ENCODE measurements at regions not wholly inside any gene's neighbourhood (a gene's known extent, or its start where the extent isn't known, plus 50 kb on each side); places are given as distances from the start of the nearest gene placed in this dataset.

DNA sequence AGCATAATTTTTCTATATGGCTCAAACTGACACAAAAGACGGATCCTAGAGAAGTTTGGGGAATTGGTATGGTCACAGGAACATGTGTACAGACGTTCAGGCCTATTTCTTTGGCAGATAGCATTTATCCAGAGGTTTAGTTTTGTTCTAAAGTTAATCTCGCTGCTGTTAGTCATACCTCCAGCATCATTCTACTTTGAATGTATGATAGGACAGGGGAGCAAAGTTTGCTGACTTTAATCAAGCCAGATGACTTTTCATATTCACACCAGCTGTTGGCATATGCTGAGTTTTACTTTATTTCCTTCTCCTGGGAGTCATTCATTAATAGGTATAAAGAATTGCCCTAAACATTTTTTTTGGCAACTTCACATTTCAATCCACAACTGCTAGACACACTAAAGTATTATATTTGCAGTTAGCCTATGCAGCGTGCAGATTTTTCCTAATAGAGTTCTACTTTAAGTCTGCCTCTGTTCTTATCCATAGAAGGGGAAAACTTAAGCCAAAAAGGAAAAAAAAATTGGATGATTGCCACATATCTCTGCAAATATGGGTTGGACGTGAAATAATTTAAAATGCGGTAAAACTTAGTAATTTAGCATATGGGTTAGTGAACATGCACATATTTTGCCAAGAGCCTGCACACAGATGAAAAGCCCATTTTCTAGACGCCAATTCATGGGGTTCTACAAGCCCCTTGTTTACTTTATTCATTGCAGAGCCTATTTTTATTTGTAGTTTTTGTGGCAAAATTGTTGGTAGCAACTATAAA is 213.1 kb downstream of the C7orf25 start:
- CTCF ChIA-PET (ENCODE audit: partially characterized antibody), result interaction anchor here (0.6 kb wide), 1 partner anchor 484 kb away, joined by 3 read pairs; no protein-coding TSS in a partner anchor
- Histone ChIP-seq H3K23me2 (ENCODE audit: low read depth, low read length) (no peaks in the 10 kb centered on the region), H2AFZ (ENCODE audit: low read length) (no peak overlapping the region)
- TF ChIP-seq RFX5 (IDR thresholded peaks at IDR 0.05; ENCODE audit: borderline replicate concordance, low read depth, low read length) (no peak), JUND (IDR thresholded peaks at IDR 0.05; ENCODE audit: low read length) (no peak), CHD2 (IDR thresholded peaks at IDR 0.05; ENCODE audit: low read length) (no peak), GTF2F1 (IDR thresholded peaks at IDR 0.05; ENCODE audit: borderline replicate concordance, low read depth, low read length) (no peak), YY1 (IDR thresholded peaks at IDR 0.05; ENCODE audit: low read depth, low read length) (no peak)
- TF ChIP-seq, protein P1, sequence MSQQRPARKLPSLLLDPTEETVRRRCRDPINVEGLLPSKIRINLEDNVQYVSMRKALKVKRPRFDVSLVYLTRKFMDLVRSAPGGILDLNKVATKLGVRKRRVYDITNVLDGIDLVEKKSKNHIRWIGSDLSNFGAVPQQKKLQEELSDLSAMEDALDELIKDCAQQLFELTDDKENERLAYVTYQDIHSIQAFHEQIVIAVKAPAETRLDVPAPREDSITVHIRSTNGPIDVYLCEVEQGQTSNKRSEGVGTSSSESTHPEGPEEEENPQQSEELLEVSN (IDR thresholded peaks at IDR 0.05), result no peak

More for the DNA sequence above, 213.1 kb downstream of the C7orf25 start:
- WGBS, 2 experiments (ENCODE audit: extremely low coverage in 1 of 2, insufficient coverage in 1 of 2, insufficient read length in 1 of 2, insufficient replicate concordance in 2 of 2, low coverage in 1 of 2, low lambda C conversion rate in 2 of 2, missing lambda C conversion rate in 1 of 2), result 89% methylated on average over 7 of the region's 7 CpGs; no CpG with 5 or more reads in 1 of the 2 experiments
- FAIRE-seq (no peak), DNase-seq (ENCODE audit: low read depth in 1 of 2, low spot score in 2 of 2) (no peak)
- no peak overlapping the region for H2BK5ac ChIP-seq (ENCODE audit: low read depth, low read length)
- no peak overlapping the region for H3K23ac ChIP-seq (ENCODE audit: insufficient read length)
- no peaks in the 10 kb centered on the region for H3K36me3 ChIP-seq (ENCODE audit: control insufficient read depth in 2 of 4, insufficient read depth in 4 of 4, low read length in 3 of 4)
- POLR2A ChIA-PET (ENCODE audit: partially characterized antibody), result no interaction called here
- H3K4ac ChIP-seq (replicated peaks; ENCODE audit: insufficient read length, low read depth, low read length), result no peak overlapping the region
- H2BK12ac ChIP-seq (ENCODE audit: low read depth, low read length), result no peak overlapping the region
- no peak overlapping the region for H4K8ac ChIP-seq (ENCODE audit: extremely low read depth, insufficient read depth, low read length)
- no peak overlapping the region for H3K56ac ChIP-seq (replicated peaks; ENCODE audit: insufficient read length, low read depth, low read length)
- no peak overlapping the region for H3K27ac ChIP-seq (ENCODE audit: low read depth, low read length)
- no peaks in the 10 kb centered on the region for H3K4me1 ChIP-seq (replicated peaks in 1 of 4; ENCODE audit: control insufficient read depth in 3 of 4, insufficient read depth in 4 of 4, low read length in 3 of 4)
- H2AK5ac ChIP-seq (ENCODE audit: low read depth, low read length), result no peak overlapping the region
- no peak overlapping the region for H2BK120ac ChIP-seq (replicated peaks; ENCODE audit: low read depth, low read length)
- no peak overlapping the region for H4K5ac ChIP-seq (ENCODE audit: insufficient read length, low read depth, low read length)
- H3K9me3 ChIP-seq (ENCODE audit: insufficient read depth in 2 of 2, low read depth in 1 of 2, low read length in 1 of 2), result no peaks in the 10 kb centered on the region
- H4K91ac ChIP-seq (replicated peaks; ENCODE audit: insufficient read length, low read length), result no peak overlapping the region
- no peak overlapping the region for H3K18ac ChIP-seq (ENCODE audit: extremely low read depth, low read length)
- H3K79me2 ChIP-seq (ENCODE audit: control insufficient read depth in 1 of 2, insufficient read depth in 2 of 2, low read length in 2 of 2), result no peaks in the 10 kb centered on the region
- H3K79me1 ChIP-seq (ENCODE audit: low read depth, low read length), result no peaks in the 10 kb centered on the region
- H2BK20ac ChIP-seq (ENCODE audit: low read length), result no peak overlapping the region
- H4K20me1 ChIP-seq (replicated peaks in 1 of 2; ENCODE audit: control insufficient read depth in 1 of 2, insufficient read depth in 2 of 2, low read length in 2 of 2), result no peaks in the 10 kb centered on the region
- H3K4me2 ChIP-seq (ENCODE audit: insufficient read depth in 1 of 2, low read depth in 2 of 2, low read length in 2 of 2), result no peak overlapping the region
- no peak overlapping the region for H3K9ac ChIP-seq (replicated peaks in 1 of 4; ENCODE audit: extremely low read depth in 1 of 4, low read depth in 3 of 4, low read length in 3 of 4)
- no peak overlapping the region for H3K14ac ChIP-seq (ENCODE audit: insufficient read length)
- no peak overlapping the region for H2BK15ac ChIP-seq (ENCODE audit: low read length)
- peaks cover 0 to 2% (median 0%) of the 10 kb centered on the region in 4 experiments; a peak in 1 of 7 replicates for H3K27me3 ChIP-seq (replicated peaks in 1 of 4; ENCODE audit: control insufficient read depth in 3 of 4, extremely low read depth in 1 of 4, insufficient read depth in 3 of 4, low read length in 3 of 4)
- H3K4me3 ChIP-seq (ENCODE audit: extremely low read depth in 1 of 4, insufficient read depth in 2 of 4, low read depth in 3 of 4, low read length in 4 of 4), result no peak overlapping the region

Data from H1 (cell line).